Neural cell (in vitro differentiated cells): ENCODE measurements at regions not wholly inside any gene's neighbourhood (a gene's known extent, or its start where the extent isn't known, plus 50 kb on each side); places are given as distances from the start of the nearest gene placed in this dataset.

Experiments
- H2AFZ ChIP-seq: fragments of 200-600, 300-800 bp; sonication (generic), shearing (Covaris generic); 2 replicates; pipeline ENCODE4 v1.6.0; 2014; ENCODE audit warnings: low read depth, mild to moderate bottlenecking, antibody characterized with exemption, low read length, moderate library complexity
- H3F3A ChIP-seq: fragments of 200-600 bp; shearing (Covaris generic); 2 replicates; pipeline ENCODE4 v1.6.1; 2016; ENCODE audit warnings: mild to moderate bottlenecking, moderate library complexity, mixed read lengths, antibody characterized with exemption, low read length; ENCODE audit not compliant: insufficient read depth, poor library complexity, severe bottlenecking
- H3K27ac ChIP-seq: fragments of 200-600, 300-800 bp; sonication (generic), shearing (Covaris generic); 2 replicates; pipeline ENCODE4 v1.5.1; 2014; ENCODE audit warnings: mild to moderate bottlenecking, low read length, moderate library complexity
- H3K27me3 ChIP-seq: fragments of 300-800, 200-600 bp; sonication (generic), shearing (Covaris generic); 2 replicates; pipeline ENCODE4 v1.6.0; 2014; ENCODE audit warnings: mild to moderate bottlenecking, low read depth, low read length, moderate library complexity; ENCODE audit not compliant: insufficient read depth
- H3K36me3 ChIP-seq: fragments of 300-800, 200-600 bp; sonication (generic), shearing (Covaris generic); 2 replicates; pipeline ENCODE4 v1.5.1; 2014; ENCODE audit warnings: mild to moderate bottlenecking, antibody characterized with exemption, low read length, moderate library complexity; ENCODE audit not compliant: insufficient read depth
- H3K4me2 ChIP-seq: fragments of 300-800, 200-600 bp; sonication (generic), shearing (Covaris generic); 2 replicates; pipeline ENCODE4 v1.6.0; 2014; ENCODE audit warnings: mild to moderate bottlenecking, low read length
- H3K4me3 ChIP-seq: fragments of 300-800, 200-600 bp; sonication (generic), shearing (Covaris generic); 2 replicates; pipeline ENCODE4 v1.5.1; 2014; ENCODE audit warnings: mild to moderate bottlenecking, low read length, moderate library complexity
- H3K79me2 ChIP-seq: fragments of 200-600 bp; shearing (Covaris generic); replicated peaks from 2 replicates; pipeline ENCODE4 v1.6.0; 2014; ENCODE audit warnings: mild to moderate bottlenecking, low read length, moderate library complexity; ENCODE audit not compliant: insufficient read depth
- H3K9ac ChIP-seq: fragments of 300-800, 200-600 bp; sonication (generic), shearing (Covaris generic); 2 replicates; pipeline ENCODE4 v1.6.1; 2016; ENCODE audit warnings: mild to moderate bottlenecking, low read length, mixed read lengths
- H3K9me2 ChIP-seq: fragments of 200-600 bp; shearing (Covaris generic); 2 replicates; pipeline ENCODE4 v1.6.1; 2016; ENCODE audit warnings: mild to moderate bottlenecking, low read length, mixed read lengths; ENCODE audit not compliant: insufficient read depth
- H3K9me3 ChIP-seq: fragments of 200-600, 300-800 bp; sonication (generic), shearing (Covaris generic); 2 replicates; pipeline ENCODE4 v1.6.1; 2016; ENCODE audit warnings: mild to moderate bottlenecking, mixed run types, low read length, moderate library complexity, mixed read lengths
- H4K20me1 ChIP-seq: fragments of 200-600 bp; shearing (Covaris generic); 2 replicates; pipeline ENCODE4 v1.6.1; 2016; ENCODE audit warnings: mild to moderate bottlenecking, mixed run types; ENCODE audit not compliant: insufficient read depth
- EP300 ChIP-seq: fragments of 450-650 bp; conservative IDR thresholded peaks from 2 replicates; pipeline ENCODE4 v1.6.1; 2014; ENCODE audit warnings: antibody characterized with exemption, mild to moderate bottlenecking, moderate library complexity; ENCODE audit not compliant: poor library complexity, severe bottlenecking
- EZH2 ChIP-seq: fragments of 200-600, 300-800 bp; shearing (Covaris generic), sonication (generic); IDR thresholded peaks from 2 replicates; pipeline ENCODE4 v1.6.1; 2014; ENCODE audit warnings: antibody characterized with exemption, low read length, borderline replicate concordance, mild to moderate bottlenecking; ENCODE audit not compliant: insufficient read depth, poor library complexity, severe bottlenecking
- MXI1 ChIP-seq: fragments of 450-650 bp; conservative IDR thresholded peaks from 2 replicates; pipeline ENCODE4 v1.6.1; 2014; ENCODE audit warnings: antibody characterized with exemption, mild to moderate bottlenecking; ENCODE audit not compliant: poor library complexity, severe bottlenecking
- POLR2AphosphoS5 ChIP-seq: IDR thresholded peaks from 2 replicates; pipeline ENCODE4 v1.6.1; 2012
- RAD21 ChIP-seq: fragments of 450-650 bp; conservative IDR thresholded peaks from 2 replicates; pipeline ENCODE4 v1.6.1; 2014; ENCODE audit warnings: antibody characterized with exemption, mild to moderate bottlenecking, moderate library complexity
- REST ChIP-seq: IDR thresholded peaks from 2 replicates; pipeline ENCODE4 v1.6.1; 2012; ENCODE audit warnings: borderline replicate concordance
- SMC3 ChIP-seq: fragments of 450-650 bp; conservative IDR thresholded peaks from 2 replicates; pipeline ENCODE4 v1.6.1; 2014; ENCODE audit warnings: antibody characterized with exemption, mild to moderate bottlenecking, moderate library complexity; ENCODE audit not compliant: poor library complexity
- TAF1 ChIP-seq: IDR thresholded peaks from 2 replicates; pipeline ENCODE4 v1.6.1; 2012; ENCODE audit warnings: low read depth
- TF ChIP-seq, protein P1 (sequence below): fragments of 450-650 bp; IDR thresholded peaks from 2 replicates; pipeline ENCODE4 v1.5.1; 2014; ENCODE audit warnings: antibody characterized with exemption, mild to moderate bottlenecking, moderate library complexity; ENCODE audit not compliant: poor library complexity, severe bottlenecking

DNA sequence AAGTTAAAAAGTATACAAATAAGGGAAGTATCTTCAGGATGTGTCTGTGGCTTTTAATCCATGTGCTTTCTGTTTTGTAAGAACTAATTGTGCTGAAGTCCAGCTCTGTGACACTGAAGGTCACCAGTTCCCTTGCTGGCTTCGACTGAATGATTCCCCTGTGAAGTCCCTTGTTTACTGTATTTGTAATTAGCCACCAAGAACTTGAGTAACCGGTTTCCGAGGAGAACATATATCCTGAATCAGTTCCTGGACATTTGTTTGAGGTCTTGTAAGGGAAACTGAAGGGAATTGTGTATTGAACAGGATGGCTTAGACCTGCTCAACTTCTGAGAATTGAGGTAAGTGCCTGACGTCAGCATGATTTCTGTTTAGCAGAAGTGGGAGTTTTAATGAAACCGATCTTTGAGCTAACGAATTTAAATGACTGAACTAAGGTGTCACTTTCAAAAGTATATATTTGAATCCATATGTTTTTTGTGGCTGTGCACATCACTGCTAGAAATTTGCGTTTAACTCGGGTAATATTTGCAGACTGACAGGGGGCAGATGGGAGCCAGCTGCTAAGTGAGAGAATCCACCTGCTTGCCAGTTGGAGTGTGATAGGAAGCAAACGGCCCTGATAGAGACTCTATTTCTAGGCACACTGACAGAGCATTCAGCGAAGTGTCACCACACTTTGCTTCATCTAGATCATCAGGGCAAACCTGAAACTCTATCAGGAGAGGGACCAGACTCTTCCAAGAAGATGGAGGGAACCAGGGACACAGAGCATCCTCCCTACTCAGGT, 530.0 kb downstream of the RFC3 start:
- H3K36me3 ChIP-seq: no peaks in the 10 kb centered on the region
- no peaks in the 10 kb centered on the region for H3F3A ChIP-seq
- no peaks in the 10 kb centered on the region for H3K79me2 ChIP-seq
- H3K27me3 ChIP-seq: no peaks in the 10 kb centered on the region
- H3K4me2 ChIP-seq: no peak overlapping the region
- H2AFZ ChIP-seq: no peak overlapping the region
- TF ChIP-seq RAD21 (no peak), TAF1 (no peak), POLR2AphosphoS5 (no peak), REST (no peak), EZH2 (no peak), SMC3 (no peak), MXI1 (no peak), EP300 (no peak)
- TF ChIP-seq, protein P1, sequence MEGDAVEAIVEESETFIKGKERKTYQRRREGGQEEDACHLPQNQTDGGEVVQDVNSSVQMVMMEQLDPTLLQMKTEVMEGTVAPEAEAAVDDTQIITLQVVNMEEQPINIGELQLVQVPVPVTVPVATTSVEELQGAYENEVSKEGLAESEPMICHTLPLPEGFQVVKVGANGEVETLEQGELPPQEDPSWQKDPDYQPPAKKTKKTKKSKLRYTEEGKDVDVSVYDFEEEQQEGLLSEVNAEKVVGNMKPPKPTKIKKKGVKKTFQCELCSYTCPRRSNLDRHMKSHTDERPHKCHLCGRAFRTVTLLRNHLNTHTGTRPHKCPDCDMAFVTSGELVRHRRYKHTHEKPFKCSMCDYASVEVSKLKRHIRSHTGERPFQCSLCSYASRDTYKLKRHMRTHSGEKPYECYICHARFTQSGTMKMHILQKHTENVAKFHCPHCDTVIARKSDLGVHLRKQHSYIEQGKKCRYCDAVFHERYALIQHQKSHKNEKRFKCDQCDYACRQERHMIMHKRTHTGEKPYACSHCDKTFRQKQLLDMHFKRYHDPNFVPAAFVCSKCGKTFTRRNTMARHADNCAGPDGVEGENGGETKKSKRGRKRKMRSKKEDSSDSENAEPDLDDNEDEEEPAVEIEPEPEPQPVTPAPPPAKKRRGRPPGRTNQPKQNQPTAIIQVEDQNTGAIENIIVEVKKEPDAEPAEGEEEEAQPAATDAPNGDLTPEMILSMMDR: no peak
- H3K9ac ChIP-seq: no peak overlapping the region
- no peak overlapping the region for H3K27ac ChIP-seq
- no peaks in the 10 kb centered on the region for H3K9me2 ChIP-seq
- no peak overlapping the region for H3K4me3 ChIP-seq
- H3K9me3 ChIP-seq: no peaks in the 10 kb centered on the region
- H4K20me1 ChIP-seq: no peaks in the 10 kb centered on the region

GRCh38 chr13:34349091-34349722, 531.3 kb downstream of the RFC3 start:
- H3K79me2 ChIP-seq: no peaks in the 10 kb centered on the region
- no peak overlapping the region for H3K9ac ChIP-seq
- TF ChIP-seq EZH2: no peak
- H3F3A ChIP-seq: no peaks in the 10 kb centered on the region
- H3K4me2 ChIP-seq: no peak overlapping the region
- no peak overlapping the region for H3K4me3 ChIP-seq
- H2AFZ ChIP-seq: no peak overlapping the region
- H3K9me3 ChIP-seq: no peaks in the 10 kb centered on the region
- H3K9me2 ChIP-seq: no peaks in the 10 kb centered on the region
- H3K27ac ChIP-seq: no peak overlapping the region
- H3K27me3 ChIP-seq: no peaks in the 10 kb centered on the region
- H4K20me1 ChIP-seq: no peaks in the 10 kb centered on the region
- H3K36me3 ChIP-seq: no peaks in the 10 kb centered on the region
